ENCODE measurements at regions not wholly inside any gene's neighbourhood (a gene's known extent, or its start where the extent isn't known, plus 50 kb on each side); places are given as distances from the start of the nearest gene placed in this dataset.

DNA sequence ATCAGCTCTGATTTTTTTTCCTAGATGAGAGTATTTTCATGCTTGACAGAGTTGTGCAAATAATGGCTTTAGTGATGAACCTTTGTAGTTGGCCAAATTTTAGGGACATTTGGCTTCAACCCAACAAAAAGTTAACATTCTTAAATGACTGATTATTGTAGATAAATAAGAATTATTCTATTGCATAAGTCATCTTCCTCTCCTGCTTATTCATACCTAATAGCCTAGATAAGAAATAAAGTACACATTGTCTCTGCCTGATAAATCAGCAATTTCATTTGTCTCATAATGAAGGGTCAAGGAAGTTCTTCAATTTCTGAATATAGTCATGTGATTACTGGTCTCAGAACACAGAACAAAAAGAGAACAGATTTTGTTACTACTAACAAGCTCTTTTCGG is 428.9 kb upstream of the IL12A start:
- no peak for DNase-seq

DNA sequence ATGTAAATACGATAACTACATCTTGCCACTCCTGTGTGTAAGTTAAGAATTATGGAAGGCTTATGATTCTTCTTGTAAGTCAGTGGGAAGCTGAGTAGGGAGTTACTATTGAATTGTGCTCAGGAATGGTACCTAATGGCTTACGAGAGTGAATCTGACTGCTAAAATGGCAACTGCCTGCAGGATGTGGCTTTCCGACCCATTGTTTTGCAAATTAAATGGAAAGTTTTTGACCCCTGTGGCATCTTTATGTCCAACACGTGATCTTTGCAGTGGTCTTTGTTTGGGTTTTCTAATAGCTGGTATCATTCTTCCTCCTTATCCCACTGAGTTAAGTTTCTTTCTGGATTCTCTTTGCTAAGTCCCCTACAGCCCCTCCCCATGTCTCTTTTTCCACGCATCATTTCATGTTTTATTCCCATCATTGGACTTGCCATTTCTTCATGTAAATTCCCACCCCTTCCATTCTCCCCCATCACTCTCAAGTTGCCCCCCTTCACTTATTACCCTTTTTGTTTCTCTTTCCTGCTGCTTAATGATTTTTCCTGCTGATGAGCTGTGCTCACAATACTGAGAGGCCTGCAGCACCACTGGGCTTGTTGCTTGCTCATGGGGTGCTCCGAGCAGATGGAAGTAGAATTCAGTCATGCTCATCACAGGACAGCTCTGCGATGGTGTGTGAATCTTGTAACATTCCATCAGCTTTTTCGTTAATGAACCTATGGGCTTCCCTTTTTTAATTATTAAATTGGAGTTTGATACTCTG is 428.2 kb upstream of the IL12A start:
- DNase-seq, result no peak

DNA sequence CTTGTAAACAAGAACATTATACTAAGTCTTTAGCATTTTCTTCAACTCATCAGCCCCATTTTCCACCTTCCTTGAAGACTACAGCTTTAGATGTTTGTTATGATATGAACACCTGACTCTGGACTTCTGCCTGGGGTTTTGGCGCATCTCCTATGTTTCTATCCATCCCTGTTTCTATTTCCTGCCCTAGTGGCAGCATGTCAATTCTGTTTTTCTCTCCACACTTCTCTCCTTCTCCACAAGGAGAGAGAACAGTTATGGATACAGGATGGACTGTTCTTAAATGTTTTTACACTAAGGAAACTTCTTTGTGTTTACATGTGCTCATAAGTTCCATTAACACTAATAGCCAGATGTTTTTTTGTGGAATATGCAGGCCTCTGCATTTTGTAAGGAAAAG is 423.3 kb upstream of the IL12A start:
- DNase-seq, result no peak

DNA sequence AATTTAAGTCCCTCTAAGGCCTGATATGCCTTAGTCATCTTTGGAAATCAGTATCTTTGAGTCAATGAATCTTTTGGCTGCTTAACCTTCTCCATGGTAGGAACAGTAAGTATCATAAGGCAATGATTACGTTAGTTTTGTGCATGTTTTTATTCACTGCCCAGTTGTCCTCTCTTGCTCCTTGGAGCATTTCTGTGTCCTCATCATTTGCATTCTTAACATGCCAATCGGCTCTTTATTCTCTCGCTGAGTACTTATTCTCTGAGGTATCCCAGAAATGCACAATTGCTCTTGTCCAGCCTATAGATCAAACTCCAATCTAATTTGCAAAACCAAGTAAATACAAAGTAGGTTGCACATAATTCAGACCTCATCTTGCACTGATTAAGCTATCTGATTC is 405.0 kb upstream of the IL12A start:
- no peak for DNase-seq

DNA sequence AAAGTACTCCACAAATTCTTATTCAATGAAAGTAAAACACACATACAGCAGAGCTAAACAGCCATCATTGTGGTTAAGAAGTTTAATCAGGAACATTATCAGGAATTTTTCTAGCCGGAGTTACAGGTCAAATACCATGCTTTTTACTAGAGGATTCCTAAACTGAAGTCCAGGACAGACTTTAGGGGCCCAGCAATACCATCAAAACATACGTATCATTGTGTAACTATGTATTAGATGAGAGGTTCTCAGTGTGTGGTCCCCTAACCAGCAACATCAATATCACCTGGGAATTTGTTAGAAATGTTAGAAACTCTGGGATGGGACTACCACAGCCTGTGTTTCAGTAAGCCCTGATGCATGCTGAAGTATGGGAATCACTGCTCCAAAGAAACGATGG is 404.2 kb upstream of the IL12A start:
- DNase-seq, result no peak

DNA sequence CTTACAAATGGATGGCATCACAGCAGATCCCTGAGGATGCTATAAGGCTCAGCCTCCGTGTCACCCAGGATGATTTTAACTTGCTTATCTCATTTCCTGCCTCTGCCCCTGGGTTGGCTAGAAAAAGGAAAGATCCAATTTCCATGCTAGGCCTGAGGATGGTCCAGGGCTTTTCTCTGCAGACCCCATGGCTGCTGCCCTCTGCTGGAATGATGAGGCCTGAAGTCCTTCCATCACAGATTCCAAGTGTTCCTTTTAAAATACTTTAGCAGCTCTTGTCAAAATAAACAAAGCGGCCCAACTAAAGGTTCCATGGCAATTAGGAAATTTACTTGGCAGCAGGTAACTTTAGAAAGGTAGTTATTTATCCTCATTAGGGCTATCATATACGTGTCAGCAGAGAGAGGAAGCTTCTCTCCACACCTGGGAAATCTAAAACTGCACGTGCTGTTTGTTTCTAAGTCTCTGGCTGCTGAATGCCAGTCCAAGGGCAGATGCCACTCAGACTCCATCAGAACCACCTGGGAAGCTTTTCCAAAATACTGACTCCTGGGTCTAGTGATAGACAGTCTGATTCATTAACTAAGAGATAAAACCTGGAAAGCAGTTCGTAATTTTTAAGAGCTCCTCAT is 401.9 kb upstream of the IL12A start:
- no peak for DNase-seq

DNA sequence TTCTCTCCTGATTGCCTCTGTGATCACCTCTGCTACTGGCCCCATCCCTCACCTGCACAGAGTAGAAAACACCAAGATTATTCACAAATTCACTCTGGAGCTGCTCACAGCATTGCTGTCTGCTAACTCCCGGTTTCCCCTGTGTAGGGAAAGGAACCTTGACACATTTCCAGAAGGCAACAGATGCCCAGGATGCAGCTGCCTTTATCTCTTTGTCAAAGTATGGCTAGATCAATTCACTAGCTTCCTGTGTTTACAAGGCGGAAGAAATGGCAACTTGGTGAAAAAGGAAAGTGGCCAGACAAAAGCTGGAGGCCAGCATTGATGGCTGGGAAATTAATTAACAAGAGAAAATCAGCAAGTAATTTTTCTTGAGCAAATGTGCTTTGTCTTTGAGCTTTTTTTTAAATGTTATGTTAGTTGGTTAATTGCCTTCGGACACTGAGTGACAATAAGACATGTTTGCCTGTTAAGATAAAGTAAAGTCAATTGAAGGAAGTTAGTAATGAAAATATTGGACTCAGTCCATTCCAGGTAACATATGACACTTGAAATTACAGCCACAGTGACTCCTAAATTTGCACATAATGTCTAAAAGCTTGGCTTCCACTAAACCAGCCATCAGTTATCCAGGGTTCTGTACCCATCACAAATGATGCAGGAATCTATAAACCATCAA is 394.6 kb upstream of the IL12A start:
- DNase-seq, result no peak

DNA sequence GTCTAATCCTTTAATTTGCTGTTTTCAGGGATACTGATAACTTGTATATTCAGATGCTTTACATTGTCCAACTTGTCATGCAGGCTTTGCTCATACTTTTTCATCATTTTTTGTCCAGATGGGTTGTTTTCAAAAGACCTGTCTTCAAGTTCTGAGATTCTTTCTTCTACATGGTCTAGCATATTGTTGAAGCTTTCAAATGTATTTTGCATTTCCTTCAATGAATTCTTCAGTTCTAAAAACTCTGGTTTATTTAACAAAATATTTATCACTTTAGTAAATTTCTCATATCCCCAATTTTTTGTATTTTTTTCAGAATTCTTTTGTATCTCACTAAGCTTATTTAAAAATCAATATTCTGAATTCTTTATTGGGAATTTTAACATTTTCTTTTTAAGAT is 388.3 kb upstream of the IL12A start:
- no peak for DNase-seq

DNA sequence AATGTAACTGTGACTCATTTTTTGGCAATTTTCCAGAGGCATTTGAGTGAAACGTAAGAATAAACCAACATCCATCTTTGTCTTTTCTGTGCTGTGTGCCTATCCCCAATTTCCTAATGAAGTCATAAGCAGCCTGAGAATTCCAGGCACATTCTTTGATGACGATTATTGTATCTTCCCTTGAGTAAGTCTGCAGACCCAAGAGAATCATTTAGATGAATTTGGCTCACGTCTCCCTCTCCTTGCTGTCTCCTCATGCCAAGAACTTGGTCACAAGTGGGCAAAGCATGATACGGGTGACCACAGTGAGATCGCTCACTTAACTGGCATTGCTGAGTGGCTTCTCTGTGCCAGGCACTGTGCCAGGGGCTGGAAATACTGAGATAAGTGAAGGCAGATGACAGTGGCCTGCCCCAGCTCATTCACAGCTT is 384.5 kb upstream of the IL12A start:
- no peak for DNase-seq

DNA sequence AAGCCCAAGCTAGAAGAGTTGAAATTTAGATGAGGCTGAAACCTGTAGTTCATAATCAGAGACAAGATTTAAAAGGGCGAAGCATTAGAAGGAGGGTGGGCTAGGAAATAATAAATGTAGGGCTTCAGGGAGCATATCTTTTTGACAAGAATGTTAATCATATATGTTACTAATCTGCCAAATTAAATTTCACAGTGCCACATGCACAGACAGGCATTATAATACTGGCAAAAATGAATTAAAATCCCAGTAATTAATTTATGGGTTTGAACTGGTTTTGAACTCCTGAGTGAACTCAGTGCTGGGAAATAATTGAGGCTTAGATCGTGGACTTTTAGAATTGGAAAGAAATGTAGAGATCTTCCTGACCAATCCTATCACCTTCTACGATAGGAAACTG is 383.5 kb upstream of the IL12A start:
- no peak for DNase-seq

DNA sequence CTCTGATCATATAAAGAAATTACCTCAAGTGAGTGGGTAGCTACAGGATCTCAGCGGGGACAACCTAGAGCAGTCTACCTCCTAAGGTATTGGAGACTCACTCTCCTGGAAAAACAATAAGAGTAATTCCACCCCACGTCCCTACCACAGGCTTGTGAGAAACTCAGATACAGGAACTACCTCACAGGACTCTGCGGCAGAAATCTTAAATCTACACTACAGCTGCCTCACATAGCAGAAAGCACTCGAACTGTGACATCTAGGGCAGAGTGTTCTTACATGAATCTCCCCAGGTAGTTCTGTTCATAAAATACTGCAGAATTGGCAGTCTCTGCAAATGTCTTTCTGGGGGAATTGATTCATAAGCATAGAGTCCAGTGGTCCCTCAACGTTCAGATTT is 382.9 kb upstream of the IL12A start:
- no peak for DNase-seq

DNA sequence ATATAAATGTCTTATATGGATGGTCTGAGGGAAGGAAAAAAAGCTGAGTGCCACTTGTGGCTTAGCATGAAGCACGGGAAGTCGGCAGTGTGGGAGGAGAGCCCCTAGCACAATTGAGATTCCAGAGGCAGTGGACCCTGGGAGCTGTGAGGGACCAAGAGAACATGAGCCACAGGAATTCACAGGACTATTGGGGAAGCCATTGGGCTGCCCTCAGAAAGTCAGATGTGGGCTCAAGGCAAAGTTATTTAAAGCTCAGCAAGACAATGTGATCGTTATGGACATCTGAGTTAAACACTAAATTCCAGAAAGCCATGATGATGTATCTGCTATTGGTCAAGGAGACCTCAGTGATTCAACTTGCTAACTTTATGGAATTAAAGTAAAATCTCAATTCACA is 380.8 kb upstream of the IL12A start:
- DNase-seq, result no peak

DNA sequence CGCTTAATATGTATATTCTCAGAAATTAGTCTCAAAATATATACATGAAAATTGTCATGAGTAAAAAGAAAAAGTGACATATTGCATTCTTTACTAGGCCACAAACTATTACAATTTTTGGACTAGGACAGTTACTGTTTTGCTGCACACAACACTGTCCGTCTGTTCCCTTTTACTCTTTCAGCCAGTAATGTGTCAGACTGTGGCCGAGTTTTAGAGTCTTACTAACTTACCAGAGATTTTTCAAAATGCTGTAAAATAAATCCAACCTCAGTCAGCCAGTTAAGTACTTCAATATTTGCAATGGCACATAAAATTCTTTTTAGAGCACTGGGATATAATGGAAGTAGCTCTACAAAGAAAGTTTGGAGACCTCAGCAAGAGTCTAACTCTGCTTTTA is 380.3 kb upstream of the IL12A start:
- DNase-seq, result no peak

DNA sequence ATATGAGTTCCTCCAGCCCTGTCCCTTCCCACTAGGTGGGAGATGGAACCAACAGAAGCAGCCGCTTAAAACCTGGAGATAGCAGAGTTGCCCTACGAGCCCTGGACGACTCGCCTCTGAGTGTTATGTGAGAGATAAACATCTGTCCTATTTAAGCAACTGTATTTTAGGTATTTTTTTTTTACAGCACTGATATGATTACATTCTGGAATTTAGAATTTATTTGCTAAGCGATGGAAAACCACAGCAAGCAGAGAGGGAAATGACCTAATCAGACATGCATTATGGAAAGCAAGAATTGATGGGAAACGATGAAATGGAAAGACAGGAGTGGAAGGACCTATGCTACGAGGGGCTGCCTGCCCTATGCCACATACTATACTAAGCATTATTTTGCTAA is 379.0 kb upstream of the IL12A start:
- DNase-seq, result no peak

DNA sequence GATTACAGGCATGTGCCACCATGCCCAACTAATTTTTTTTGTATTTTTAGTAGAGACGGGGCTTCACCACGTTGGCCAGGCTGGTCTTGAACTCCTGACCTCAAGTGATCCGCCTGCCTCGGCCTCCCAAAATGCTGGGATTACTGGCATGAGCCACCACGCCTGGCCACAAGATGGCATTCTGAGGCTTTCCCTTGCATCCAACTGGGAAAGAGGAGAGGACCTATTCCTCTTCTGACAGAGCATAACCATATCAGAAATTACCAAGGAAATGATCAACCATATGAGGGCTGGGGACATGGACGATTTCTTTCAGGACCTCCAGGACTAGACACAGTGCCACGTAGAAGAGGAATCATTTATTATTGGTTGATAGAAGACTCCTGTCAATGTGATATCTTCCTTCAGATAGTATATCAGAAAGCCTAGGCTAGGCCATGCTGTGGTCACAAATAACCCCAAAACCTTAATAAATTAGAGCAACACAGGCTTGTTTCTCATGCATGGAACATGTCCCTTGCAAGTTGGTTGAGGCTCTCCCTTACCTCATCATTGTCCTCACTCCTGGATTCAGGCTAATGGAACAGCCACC is 372.3 kb upstream of the IL12A start:
- no peak for DNase-seq

DNA sequence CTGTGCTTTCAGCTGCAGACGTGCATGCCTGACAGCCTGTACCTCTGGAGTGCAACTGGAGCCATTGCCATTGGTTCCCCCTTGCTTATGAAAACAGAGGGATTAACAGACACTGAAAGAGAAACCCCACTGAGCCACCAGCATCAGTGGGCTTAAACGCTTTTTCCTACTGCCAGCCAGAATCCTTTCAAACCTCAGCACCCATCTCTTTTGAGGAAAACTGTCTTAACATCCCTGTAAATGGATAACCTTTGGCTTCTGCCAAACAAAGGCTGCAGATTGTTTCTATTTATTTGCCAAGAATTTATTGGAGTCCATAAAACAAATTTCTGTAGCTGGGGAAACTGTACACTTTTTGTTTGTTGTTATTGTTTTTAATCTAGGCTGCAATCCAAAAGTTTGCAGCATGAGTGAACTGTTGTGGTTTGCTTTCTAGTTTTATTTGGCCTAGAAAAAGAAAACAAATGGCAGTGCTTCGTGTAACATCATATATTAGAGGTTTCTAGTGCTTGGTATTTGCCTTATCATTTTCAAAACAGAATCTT is 369.2 kb upstream of the IL12A start:
- no peak for DNase-seq

DNA sequence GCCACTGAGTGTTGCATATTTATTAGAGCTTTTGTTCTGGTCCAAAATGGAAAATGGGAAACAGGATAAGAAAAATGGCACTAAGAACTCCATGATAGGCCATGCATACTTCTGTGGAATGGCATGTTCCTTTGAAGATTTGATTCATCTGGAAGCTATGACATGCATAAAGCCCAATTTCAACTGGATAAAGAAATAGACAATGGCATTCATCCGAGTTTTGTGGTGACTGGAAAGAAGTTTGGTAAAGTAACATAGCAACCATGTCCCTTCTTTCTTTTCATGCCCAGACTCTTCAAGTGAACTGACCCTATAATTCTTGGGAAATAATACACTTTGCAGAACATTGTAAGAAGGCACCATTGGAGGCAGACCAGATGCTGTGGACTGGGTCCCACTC is 368.4 kb upstream of the IL12A start:
- DNase-seq, result no peak

DNA sequence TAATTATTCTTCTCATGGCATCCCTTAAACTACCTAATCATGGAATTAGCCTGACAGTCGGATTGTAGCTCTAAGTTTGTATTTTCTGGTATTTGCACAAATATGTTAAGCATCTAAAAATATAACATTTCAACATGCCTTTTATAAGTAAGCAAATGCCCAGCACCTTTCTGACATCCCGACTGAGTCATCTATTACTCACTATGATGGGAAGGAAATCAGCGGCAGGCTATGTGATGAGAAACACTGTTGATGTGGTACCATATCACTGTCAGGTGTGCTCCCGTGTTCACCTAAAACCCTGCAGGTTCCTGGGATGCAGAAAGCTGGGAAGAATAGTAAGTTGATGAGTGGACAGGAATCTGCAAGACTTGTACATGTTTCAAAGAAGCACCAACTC is 367.8 kb upstream of the IL12A start:
- DNase-seq, result no peak

DNA sequence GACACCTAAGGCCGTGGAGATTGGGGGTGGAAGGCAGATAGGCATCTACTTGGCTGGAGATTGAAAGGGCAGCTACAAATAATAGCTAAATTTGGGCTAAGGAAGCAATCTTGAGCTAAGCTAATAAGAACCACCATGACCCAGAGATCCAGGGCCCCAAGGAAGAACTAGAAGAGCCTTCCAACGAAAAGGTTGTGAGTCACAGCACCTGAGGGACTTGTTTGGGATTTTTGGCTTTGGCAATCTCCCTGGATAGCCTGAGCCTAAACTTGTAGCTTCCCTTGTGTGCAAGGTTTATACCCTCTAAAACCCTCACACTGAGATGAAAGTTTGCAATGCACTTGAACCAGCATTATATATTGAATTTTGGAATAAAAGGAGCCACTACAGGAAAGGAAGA is 364.0 kb upstream of the IL12A start:
- DNase-seq, result no peak

DNA sequence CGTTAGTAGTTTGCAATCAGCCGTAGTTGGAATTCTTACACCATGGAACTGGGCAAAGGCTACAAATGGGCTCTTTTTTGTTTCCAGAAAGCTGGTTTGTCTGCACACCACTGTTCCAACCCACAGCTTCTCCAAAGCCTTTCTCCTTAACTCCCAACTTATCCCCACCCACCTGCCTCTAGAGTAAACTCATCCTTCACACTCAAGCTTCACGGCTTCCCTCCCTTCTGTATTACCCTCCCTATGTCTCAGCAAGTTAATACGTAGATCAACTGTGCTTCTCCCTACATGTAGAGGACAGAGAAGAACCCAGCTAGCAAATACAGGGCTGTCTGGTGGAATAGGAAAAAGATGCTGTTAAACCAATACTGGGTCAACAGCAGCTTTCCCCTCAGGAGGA is 363.0 kb upstream of the IL12A start:
- no peak for DNase-seq

DNA sequence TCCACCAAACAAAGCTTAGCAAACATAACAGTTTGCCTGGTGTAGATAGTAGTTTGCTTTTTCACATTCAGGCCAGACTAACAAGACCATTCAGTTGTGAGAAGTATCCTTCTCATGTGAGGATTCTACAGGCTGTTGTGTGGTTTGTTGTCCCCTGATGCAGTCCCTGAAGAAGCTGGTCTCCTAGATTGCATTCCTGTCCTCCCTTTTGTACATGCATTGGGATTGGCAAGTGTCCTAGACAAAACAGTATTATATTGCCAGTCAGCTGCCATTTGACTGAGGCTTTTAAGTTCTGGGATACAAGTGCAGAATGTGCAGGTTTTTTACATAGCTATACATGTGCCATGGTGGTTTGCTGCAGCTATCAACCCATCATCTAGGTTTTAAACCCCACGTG is 362.0 kb upstream of the IL12A start:
- DNase-seq, result no peak

DNA sequence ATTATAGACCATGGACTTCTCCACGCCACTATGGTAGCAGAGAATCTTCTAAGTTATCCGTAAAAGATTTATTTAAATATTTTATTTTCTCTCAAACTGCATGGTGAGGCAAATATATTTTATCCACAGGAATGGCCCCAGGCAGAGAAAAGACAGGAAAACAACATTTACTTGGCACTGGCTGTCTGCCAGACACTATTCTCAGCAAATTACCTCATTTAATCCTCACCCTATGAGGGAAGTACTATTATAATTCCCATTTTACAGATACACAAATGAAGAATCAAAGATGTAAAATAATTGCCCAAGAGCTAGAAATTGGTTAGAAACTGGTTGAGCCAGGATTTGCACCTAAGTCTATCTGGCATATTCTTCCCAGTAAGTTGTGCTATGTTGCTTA is 361.4 kb upstream of the IL12A start:
- no peak for DNase-seq

DNA sequence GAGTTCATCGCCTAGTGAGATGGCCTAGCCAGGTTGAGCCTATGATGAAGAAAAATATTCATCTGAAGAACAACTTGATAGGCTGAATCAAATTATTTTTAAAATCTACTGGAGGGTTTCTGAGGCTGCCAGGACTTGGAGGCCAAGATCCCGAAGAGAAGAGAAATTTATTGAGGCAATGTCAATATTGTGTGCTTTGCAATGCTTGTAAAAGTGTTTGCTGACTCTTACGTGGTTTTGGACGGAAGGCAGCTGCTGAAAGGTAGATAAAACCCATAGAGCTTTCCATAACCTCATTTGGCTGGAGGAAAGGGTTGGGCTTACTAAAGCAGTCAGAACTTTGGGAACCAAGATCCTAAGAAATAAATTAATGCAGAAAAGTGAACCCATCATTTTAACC is 361.0 kb upstream of the IL12A start:
- peak; percentile 3 for DNase-seq

Data from NCI-H510A (cell line).